Neural cell (in vitro differentiated cells): ENCODE measurements at regions not wholly inside any gene's neighbourhood (a gene's known extent, or its start where the extent isn't known, plus 50 kb on each side); places are given as distances from the start of the nearest gene placed in this dataset.

Experiments
- H2AFZ ChIP-seq: fragments of 200-600, 300-800 bp; sonication (generic), shearing (Covaris generic); 2 replicates; pipeline ENCODE4 v1.6.0; 2014; ENCODE audit warnings: low read depth, mild to moderate bottlenecking, antibody characterized with exemption, low read length, moderate library complexity
- H3F3A ChIP-seq: fragments of 200-600 bp; shearing (Covaris generic); 2 replicates; pipeline ENCODE4 v1.6.1; 2016; ENCODE audit warnings: mild to moderate bottlenecking, moderate library complexity, mixed read lengths, antibody characterized with exemption, low read length; ENCODE audit not compliant: insufficient read depth, poor library complexity, severe bottlenecking
- H3K27ac ChIP-seq: fragments of 200-600, 300-800 bp; sonication (generic), shearing (Covaris generic); 2 replicates; pipeline ENCODE4 v1.5.1; 2014; ENCODE audit warnings: mild to moderate bottlenecking, low read length, moderate library complexity
- H3K27me3 ChIP-seq: fragments of 300-800, 200-600 bp; sonication (generic), shearing (Covaris generic); 2 replicates; pipeline ENCODE4 v1.6.0; 2014; ENCODE audit warnings: mild to moderate bottlenecking, low read depth, low read length, moderate library complexity; ENCODE audit not compliant: insufficient read depth
- H3K36me3 ChIP-seq: fragments of 300-800, 200-600 bp; sonication (generic), shearing (Covaris generic); 2 replicates; pipeline ENCODE4 v1.5.1; 2014; ENCODE audit warnings: mild to moderate bottlenecking, antibody characterized with exemption, low read length, moderate library complexity; ENCODE audit not compliant: insufficient read depth
- H3K4me2 ChIP-seq: fragments of 300-800, 200-600 bp; sonication (generic), shearing (Covaris generic); 2 replicates; pipeline ENCODE4 v1.6.0; 2014; ENCODE audit warnings: mild to moderate bottlenecking, low read length
- H3K4me3 ChIP-seq: fragments of 300-800, 200-600 bp; sonication (generic), shearing (Covaris generic); 2 replicates; pipeline ENCODE4 v1.5.1; 2014; ENCODE audit warnings: mild to moderate bottlenecking, low read length, moderate library complexity
- H3K79me2 ChIP-seq: fragments of 200-600 bp; shearing (Covaris generic); replicated peaks from 2 replicates; pipeline ENCODE4 v1.6.0; 2014; ENCODE audit warnings: mild to moderate bottlenecking, low read length, moderate library complexity; ENCODE audit not compliant: insufficient read depth
- H3K9ac ChIP-seq: fragments of 300-800, 200-600 bp; sonication (generic), shearing (Covaris generic); 2 replicates; pipeline ENCODE4 v1.6.1; 2016; ENCODE audit warnings: mild to moderate bottlenecking, low read length, mixed read lengths
- H3K9me2 ChIP-seq: fragments of 200-600 bp; shearing (Covaris generic); 2 replicates; pipeline ENCODE4 v1.6.1; 2016; ENCODE audit warnings: mild to moderate bottlenecking, low read length, mixed read lengths; ENCODE audit not compliant: insufficient read depth
- H3K9me3 ChIP-seq: fragments of 200-600, 300-800 bp; sonication (generic), shearing (Covaris generic); 2 replicates; pipeline ENCODE4 v1.6.1; 2016; ENCODE audit warnings: mild to moderate bottlenecking, mixed run types, low read length, moderate library complexity, mixed read lengths
- H4K20me1 ChIP-seq: fragments of 200-600 bp; shearing (Covaris generic); 2 replicates; pipeline ENCODE4 v1.6.1; 2016; ENCODE audit warnings: mild to moderate bottlenecking, mixed run types; ENCODE audit not compliant: insufficient read depth
- EP300 ChIP-seq: fragments of 450-650 bp; conservative IDR thresholded peaks from 2 replicates; pipeline ENCODE4 v1.6.1; 2014; ENCODE audit warnings: antibody characterized with exemption, mild to moderate bottlenecking, moderate library complexity; ENCODE audit not compliant: poor library complexity, severe bottlenecking
- EZH2 ChIP-seq: fragments of 200-600, 300-800 bp; shearing (Covaris generic), sonication (generic); IDR thresholded peaks from 2 replicates; pipeline ENCODE4 v1.6.1; 2014; ENCODE audit warnings: antibody characterized with exemption, low read length, borderline replicate concordance, mild to moderate bottlenecking; ENCODE audit not compliant: insufficient read depth, poor library complexity, severe bottlenecking
- MXI1 ChIP-seq: fragments of 450-650 bp; conservative IDR thresholded peaks from 2 replicates; pipeline ENCODE4 v1.6.1; 2014; ENCODE audit warnings: antibody characterized with exemption, mild to moderate bottlenecking; ENCODE audit not compliant: poor library complexity, severe bottlenecking
- POLR2AphosphoS5 ChIP-seq: IDR thresholded peaks from 2 replicates; pipeline ENCODE4 v1.6.1; 2012
- RAD21 ChIP-seq: fragments of 450-650 bp; conservative IDR thresholded peaks from 2 replicates; pipeline ENCODE4 v1.6.1; 2014; ENCODE audit warnings: antibody characterized with exemption, mild to moderate bottlenecking, moderate library complexity
- SMC3 ChIP-seq: fragments of 450-650 bp; conservative IDR thresholded peaks from 2 replicates; pipeline ENCODE4 v1.6.1; 2014; ENCODE audit warnings: antibody characterized with exemption, mild to moderate bottlenecking, moderate library complexity; ENCODE audit not compliant: poor library complexity
- TAF1 ChIP-seq: IDR thresholded peaks from 2 replicates; pipeline ENCODE4 v1.6.1; 2012; ENCODE audit warnings: low read depth
- TF ChIP-seq, protein P1 (sequence below): fragments of 450-650 bp; IDR thresholded peaks from 2 replicates; pipeline ENCODE4 v1.5.1; 2014; ENCODE audit warnings: antibody characterized with exemption, mild to moderate bottlenecking, moderate library complexity; ENCODE audit not compliant: poor library complexity, severe bottlenecking
- TF ChIP-seq, protein P2 (sequence below): IDR thresholded peaks from 2 replicates; pipeline ENCODE4 v1.6.1; 2012; ENCODE audit warnings: borderline replicate concordance

DNA sequence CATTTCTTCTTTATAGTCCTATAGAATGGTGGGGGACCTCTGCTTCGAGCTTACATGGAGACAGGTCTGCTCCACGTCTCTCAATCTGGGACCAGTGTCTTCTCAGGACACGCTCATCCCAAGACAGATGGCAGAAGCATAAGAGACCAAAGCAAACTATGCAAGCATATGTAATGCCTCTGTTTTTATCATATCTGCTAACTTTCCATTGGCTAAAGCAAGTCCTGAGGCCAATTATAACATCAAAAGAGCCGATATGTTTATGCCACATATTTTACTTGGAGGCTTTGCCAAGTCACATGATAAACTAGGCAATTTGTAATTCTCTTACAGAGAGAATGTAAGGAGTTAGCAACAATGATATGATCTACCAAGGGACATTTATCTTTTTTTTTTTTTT lies 102.6 kb upstream of the NRBF2 start:
- no peak overlapping the region for H3K9ac ChIP-seq
- H3K9me2 ChIP-seq = no peaks in the 10 kb centered on the region
- no peaks in the 10 kb centered on the region for H3K27me3 ChIP-seq
- H3F3A ChIP-seq = no peaks in the 10 kb centered on the region
- H3K4me3 ChIP-seq = no peak overlapping the region
- no peaks in the 10 kb centered on the region for H3K36me3 ChIP-seq
- no peak overlapping the region for H3K4me2 ChIP-seq
- no peaks in the 10 kb centered on the region for H3K9me3 ChIP-seq
- no peak overlapping the region for H3K27ac ChIP-seq
- TF ChIP-seq, protein P1, sequence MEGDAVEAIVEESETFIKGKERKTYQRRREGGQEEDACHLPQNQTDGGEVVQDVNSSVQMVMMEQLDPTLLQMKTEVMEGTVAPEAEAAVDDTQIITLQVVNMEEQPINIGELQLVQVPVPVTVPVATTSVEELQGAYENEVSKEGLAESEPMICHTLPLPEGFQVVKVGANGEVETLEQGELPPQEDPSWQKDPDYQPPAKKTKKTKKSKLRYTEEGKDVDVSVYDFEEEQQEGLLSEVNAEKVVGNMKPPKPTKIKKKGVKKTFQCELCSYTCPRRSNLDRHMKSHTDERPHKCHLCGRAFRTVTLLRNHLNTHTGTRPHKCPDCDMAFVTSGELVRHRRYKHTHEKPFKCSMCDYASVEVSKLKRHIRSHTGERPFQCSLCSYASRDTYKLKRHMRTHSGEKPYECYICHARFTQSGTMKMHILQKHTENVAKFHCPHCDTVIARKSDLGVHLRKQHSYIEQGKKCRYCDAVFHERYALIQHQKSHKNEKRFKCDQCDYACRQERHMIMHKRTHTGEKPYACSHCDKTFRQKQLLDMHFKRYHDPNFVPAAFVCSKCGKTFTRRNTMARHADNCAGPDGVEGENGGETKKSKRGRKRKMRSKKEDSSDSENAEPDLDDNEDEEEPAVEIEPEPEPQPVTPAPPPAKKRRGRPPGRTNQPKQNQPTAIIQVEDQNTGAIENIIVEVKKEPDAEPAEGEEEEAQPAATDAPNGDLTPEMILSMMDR = no peak
- no peak for TF ChIP-seq EZH2
- TF ChIP-seq TAF1 = no peak
- TF ChIP-seq MXI1 = no peak
- TF ChIP-seq EP300 = no peak
- TF ChIP-seq, protein P2, sequence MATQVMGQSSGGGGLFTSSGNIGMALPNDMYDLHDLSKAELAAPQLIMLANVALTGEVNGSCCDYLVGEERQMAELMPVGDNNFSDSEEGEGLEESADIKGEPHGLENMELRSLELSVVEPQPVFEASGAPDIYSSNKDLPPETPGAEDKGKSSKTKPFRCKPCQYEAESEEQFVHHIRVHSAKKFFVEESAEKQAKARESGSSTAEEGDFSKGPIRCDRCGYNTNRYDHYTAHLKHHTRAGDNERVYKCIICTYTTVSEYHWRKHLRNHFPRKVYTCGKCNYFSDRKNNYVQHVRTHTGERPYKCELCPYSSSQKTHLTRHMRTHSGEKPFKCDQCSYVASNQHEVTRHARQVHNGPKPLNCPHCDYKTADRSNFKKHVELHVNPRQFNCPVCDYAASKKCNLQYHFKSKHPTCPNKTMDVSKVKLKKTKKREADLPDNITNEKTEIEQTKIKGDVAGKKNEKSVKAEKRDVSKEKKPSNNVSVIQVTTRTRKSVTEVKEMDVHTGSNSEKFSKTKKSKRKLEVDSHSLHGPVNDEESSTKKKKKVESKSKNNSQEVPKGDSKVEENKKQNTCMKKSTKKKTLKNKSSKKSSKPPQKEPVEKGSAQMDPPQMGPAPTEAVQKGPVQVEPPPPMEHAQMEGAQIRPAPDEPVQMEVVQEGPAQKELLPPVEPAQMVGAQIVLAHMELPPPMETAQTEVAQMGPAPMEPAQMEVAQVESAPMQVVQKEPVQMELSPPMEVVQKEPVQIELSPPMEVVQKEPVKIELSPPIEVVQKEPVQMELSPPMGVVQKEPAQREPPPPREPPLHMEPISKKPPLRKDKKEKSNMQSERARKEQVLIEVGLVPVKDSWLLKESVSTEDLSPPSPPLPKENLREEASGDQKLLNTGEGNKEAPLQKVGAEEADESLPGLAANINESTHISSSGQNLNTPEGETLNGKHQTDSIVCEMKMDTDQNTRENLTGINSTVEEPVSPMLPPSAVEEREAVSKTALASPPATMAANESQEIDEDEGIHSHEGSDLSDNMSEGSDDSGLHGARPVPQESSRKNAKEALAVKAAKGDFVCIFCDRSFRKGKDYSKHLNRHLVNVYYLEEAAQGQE = no peak
- TF ChIP-seq RAD21 = no peak
- TF ChIP-seq SMC3 = no peak
- TF ChIP-seq POLR2AphosphoS5 = no peak
- no peak overlapping the region for H2AFZ ChIP-seq
- H3K79me2 ChIP-seq = no peaks in the 10 kb centered on the region
- H4K20me1 ChIP-seq = no peaks in the 10 kb centered on the region

DNA sequence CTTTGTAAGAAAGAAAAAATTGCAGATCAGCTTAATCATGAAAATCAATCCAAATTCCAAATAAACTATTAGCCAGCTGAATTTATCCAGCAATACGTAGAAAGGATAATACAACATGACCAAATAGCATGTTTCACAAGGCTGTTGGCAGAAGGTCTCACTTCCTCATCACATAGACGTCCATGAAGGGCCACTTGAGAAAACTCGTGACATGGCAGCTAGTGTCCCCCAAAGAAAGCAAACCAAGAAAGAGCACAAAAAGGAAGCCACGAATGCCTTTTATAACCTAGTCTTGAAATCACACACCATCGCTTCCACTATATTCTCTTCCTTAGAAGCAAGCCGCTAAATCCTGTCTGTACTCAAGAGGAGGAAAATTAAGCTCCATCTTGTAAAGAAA lies 105.6 kb upstream of the NRBF2 start:
- H3K79me2 ChIP-seq = no peaks in the 10 kb centered on the region
- H3K9me2 ChIP-seq = no peaks in the 10 kb centered on the region
- no peaks in the 10 kb centered on the region for H3F3A ChIP-seq
- H3K9ac ChIP-seq = no peak overlapping the region
- H4K20me1 ChIP-seq = no peaks in the 10 kb centered on the region
- H3K27me3 ChIP-seq = no peaks in the 10 kb centered on the region
- no peaks in the 10 kb centered on the region for H3K9me3 ChIP-seq
- H2AFZ ChIP-seq = no peak overlapping the region
- no peak overlapping the region for H3K27ac ChIP-seq
- H3K4me3 ChIP-seq = no peak overlapping the region
- H3K36me3 ChIP-seq = no peaks in the 10 kb centered on the region
- TF ChIP-seq, protein P1 = no peak
- TF ChIP-seq MXI1 (no peak), EP300 (no peak), TAF1 (no peak), POLR2AphosphoS5 (no peak), SMC3 (no peak), EZH2 (no peak), RAD21 (no peak)
- TF ChIP-seq, protein P2 = no peak
- H3K4me2 ChIP-seq = no peak overlapping the region
